ENCODE measurements at regions not wholly inside any gene's neighbourhood (a gene's known extent, or its start where the extent isn't known, plus 50 kb on each side); places are given as distances from the start of the nearest gene placed in this dataset.
"Not testable (repeated sequence)": the region's sequence is repeated elsewhere in the genome, so short reads cannot be mapped to it uniquely, and the experiment has no call there.

DNA sequence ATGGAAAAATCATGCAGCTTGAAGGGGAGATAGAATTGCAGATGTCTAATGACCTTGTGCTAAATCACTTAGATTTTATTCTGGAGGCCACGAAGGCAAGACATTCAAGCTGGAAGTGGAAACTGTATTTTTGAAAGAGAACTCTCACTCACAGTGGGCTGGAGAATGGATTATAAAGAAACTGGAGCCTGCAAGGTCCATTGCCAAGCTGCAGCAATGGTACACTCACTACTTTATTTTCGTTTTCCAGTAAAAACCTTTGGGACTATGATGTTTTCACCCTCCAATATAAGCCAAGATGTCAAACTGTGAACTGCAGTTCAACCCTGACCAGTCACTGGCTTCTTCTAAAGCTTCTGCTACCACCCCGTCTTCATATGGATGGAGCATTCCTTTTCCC lies 62.0 kb downstream of the SKIDA1 start:
- H3K9me3 Mint-ChIP-seq, result no peaks in the 10 kb centered on the region
- no peaks in the 10 kb centered on the region for H3K4me1 Mint-ChIP-seq
- no peak overlapping the region for H3K27ac Mint-ChIP-seq
- intact Hi-C loops (cut with micrococcal nuclease), result no loop called here
- DNase-seq, result no peak
- no peaks in the 10 kb centered on the region for H3K27me3 Mint-ChIP-seq
- no peak overlapping the region for H3K4me3 Mint-ChIP-seq
- no peaks in the 10 kb centered on the region for H3K36me3 Mint-ChIP-seq (ENCODE audit: low read depth)

DNA sequence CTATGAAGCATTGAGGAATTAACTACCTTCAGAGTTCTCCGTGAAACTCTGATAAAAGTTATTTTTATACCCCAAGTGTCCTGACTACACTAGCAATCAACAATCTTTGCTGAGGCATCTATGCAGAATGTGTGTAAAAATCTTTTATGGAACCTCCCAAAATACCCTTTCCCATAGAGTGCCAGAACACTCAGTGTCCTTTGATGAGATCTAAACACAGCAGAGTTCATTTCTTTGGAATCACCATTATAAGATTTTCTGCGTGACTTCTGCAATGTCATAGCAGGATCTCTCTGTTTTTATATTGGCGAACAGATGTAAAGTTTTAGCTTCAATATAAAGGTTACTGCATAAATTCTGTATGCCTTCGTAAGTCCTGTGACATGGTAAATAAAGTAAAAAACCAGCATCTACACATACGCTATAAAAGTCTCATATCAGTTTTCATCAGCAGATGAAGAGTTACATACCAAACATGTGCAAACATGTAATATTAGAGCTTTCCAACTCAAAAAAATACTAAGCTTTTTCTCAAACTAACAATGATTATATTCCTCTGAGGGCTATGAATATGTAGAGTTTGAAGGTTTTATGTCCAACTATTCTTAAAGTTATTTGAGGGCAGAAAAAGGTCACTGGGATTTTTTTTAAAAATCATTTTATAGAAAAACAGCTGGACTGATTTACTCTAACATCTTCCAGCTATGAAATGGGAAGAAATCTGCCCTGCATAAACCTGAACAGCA lies 67.2 kb downstream of the SKIDA1 start:
- intact Hi-C loops (cut with micrococcal nuclease), result no loop called here
- peaks cover 5% of the 10 kb centered on the region for H3K27me3 Mint-ChIP-seq
- DNase-seq, result no peak
- H3K27ac Mint-ChIP-seq, result no peak overlapping the region
- no peaks in the 10 kb centered on the region for H3K36me3 Mint-ChIP-seq (ENCODE audit: low read depth)
- no peaks in the 10 kb centered on the region for H3K4me1 Mint-ChIP-seq
- H3K9me3 Mint-ChIP-seq, result no peaks in the 10 kb centered on the region
- H3K4me3 Mint-ChIP-seq, result no peak overlapping the region

DNA sequence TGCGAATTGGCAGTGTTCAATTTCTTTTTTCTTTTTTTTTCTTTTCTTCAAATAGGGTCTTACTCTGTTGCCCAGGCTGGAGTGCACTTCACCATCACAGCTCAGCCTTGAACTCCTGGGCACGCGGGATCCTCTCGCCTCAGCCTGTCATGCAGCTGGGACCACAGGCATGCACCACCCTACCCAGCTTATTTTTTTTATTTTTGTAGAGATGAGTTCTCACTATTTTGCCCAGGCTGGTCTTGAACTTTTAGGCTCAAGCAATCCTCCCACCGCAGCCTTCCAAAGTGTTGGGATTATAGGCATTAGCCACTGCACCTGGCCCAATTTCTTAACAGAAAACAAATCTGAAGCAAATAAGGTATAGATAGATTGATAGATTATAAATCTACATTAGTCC lies 69.3 kb downstream of the SKIDA1 start:
- no peaks in the 10 kb centered on the region for H3K9me3 Mint-ChIP-seq
- no peaks in the 10 kb centered on the region for H3K4me1 Mint-ChIP-seq
- intact Hi-C loops (cut with micrococcal nuclease), result no loop called here
- no peak overlapping the region for H3K4me3 Mint-ChIP-seq
- peaks cover 5% of the 10 kb centered on the region for H3K27me3 Mint-ChIP-seq
- H3K36me3 Mint-ChIP-seq (ENCODE audit: low read depth), result no peaks in the 10 kb centered on the region
- no peak for DNase-seq
- H3K27ac Mint-ChIP-seq, result no peak overlapping the region

DNA sequence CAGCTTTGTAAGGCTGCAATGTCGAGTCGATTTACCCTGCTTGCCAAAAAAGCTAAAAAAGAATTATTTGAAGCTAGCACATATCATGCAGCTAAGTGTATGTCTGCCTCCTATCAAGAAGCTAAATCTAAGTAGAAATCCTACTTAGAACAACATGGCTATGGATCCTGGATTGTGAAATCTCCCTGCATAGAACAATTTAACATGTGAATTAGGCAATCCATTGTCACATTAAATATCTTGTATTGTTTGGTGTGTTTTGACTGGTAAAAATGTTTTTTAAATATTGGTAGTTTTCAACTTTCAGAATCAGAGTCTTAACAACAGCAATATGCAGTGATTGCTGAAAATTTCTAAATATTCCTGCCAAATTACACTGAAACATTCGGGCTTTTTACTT lies 73.3 kb downstream of the SKIDA1 start:
- intact Hi-C loops (cut with micrococcal nuclease), result no loop called here
- Mint-ChIP-seq H3K27ac (no peak overlapping the region), H3K4me3 (no peak overlapping the region), H3K4me1 (no peaks in the 10 kb centered on the region), H3K27me3 (peaks cover 5% of the 10 kb centered on the region), H3K36me3 (ENCODE audit: low read depth) (no peaks in the 10 kb centered on the region), H3K9me3 (no peaks in the 10 kb centered on the region)
- no peak for DNase-seq

DNA sequence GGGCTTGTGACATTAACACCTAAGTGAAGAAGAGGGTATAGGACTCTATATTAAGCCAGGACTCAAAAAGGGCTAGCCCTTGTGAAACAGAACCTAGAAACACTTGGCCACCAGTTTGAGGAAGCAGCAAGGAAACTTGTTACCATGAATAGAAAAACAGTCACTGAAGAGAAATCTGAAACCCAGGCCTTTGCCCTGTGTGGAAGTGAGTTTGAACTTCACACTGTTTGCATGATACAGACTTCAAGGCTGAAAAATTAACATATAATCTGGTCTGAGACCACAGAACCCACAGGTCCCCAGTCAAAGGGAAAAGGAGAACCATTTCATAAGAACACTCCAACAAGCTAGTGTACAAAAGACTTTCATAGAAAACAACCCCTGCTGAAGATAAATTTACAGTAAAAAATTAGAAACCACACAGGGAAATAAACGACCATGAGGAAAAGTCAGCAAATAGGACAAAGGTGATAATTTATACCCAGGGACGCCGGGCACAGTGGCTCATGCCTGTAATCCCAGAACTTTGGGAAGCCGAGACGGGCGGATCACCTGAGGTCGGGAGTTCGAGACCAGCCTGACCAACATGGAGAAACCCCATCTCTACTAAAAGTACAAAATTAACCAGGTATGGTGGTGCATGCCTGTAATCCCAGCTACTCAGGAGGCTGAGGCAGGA lies 76.1 kb downstream of the SKIDA1 start:
- H3K9me3 Mint-ChIP-seq, result no peaks in the 10 kb centered on the region
- peaks cover 2% of the 10 kb centered on the region for H3K27me3 Mint-ChIP-seq
- H3K4me1 Mint-ChIP-seq, result no peaks in the 10 kb centered on the region
- no peak for DNase-seq
- H3K36me3 Mint-ChIP-seq (ENCODE audit: low read depth), result no peaks in the 10 kb centered on the region
- H3K4me3 Mint-ChIP-seq, result no peak overlapping the region
- H3K27ac Mint-ChIP-seq, result no peak overlapping the region
- intact Hi-C loops (cut with micrococcal nuclease), result no loop called here

DNA sequence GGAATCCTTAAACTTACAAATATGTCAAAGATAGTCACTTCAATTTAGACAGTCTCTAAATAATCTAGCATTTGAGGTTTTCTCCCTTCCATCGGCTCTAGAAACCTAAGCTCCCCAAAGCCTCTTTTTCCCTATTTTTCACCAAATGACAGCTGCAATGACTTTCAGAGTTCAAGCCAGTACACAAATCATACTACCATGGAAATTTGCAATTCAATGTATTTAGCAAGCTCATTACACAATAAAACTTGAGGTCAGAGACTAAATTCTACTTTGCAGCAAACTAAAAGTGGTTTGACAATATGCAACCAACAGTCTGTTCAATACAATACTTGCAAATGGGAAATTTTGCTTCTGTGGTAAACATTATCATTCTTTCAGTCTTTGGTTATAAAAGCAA lies 80.3 kb downstream of the SKIDA1 start:
- intact Hi-C loops (cut with micrococcal nuclease), result no loop called here
- no peaks in the 10 kb centered on the region for H3K4me1 Mint-ChIP-seq
- H3K4me3 Mint-ChIP-seq, result no peak overlapping the region
- no peak overlapping the region for H3K27ac Mint-ChIP-seq
- DNase-seq, result no peak
- no peaks in the 10 kb centered on the region for H3K9me3 Mint-ChIP-seq
- H3K36me3 Mint-ChIP-seq (ENCODE audit: low read depth), result no peaks in the 10 kb centered on the region
- H3K27me3 Mint-ChIP-seq, result no peaks in the 10 kb centered on the region

DNA sequence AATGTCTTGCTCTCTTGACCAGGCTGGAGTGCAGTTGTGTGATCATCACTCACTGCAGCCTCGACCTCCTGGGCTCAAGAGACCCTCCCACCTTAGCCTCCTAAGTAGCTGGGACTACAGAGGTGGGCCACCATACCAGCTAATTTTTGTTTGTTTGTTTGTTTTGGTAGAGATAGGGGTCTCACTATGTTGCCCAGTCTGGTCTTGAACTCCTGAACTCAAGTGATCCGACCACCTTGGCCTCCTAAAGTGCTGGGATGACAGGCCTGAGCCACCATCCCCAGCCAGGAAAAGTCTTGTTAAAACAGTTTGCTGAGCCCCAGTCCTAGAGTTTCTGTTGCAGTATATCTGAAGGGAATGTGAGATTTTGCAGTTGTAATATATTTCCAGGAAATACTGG lies 83.9 kb downstream of the SKIDA1 start:
- Mint-ChIP-seq H3K9me3 (no peaks in the 10 kb centered on the region), H3K4me3 (no peak overlapping the region), H3K27me3 (no peaks in the 10 kb centered on the region), H3K36me3 (ENCODE audit: low read depth) (no peaks in the 10 kb centered on the region), H3K4me1 (no peaks in the 10 kb centered on the region), H3K27ac (no peak overlapping the region)
- no peak for DNase-seq
- intact Hi-C loops (cut with micrococcal nuclease), result no loop called here

DNA sequence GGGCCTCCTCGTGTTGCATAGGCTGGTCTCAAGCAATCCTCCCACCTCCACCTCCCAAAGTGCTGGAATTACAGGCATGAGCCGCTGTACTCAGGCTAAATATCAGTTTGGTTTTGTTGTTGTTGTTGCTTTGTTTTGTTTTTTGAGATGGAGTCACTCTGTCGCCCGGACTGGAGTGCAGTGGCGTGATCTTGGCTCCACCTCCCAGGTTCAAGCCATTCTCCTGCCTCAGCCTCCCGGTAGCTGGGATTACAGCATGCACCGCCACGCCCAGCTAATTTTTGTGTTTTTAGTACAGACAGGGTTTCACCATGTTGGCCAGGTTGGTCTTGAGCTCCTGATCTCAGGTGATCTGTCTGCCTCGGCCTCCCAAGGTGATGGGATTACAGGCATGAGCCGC lies 86.6 kb downstream of the SKIDA1 start:
- H3K36me3 Mint-ChIP-seq (ENCODE audit: low read depth); H3K27me3 Mint-ChIP-seq; DNase-seq; H3K9me3 Mint-ChIP-seq; H3K4me3 Mint-ChIP-seq; intact Hi-C loops (cut with micrococcal nuclease); H3K4me1 Mint-ChIP-seq; H3K27ac Mint-ChIP-seq: not testable (repeated sequence)

DNA sequence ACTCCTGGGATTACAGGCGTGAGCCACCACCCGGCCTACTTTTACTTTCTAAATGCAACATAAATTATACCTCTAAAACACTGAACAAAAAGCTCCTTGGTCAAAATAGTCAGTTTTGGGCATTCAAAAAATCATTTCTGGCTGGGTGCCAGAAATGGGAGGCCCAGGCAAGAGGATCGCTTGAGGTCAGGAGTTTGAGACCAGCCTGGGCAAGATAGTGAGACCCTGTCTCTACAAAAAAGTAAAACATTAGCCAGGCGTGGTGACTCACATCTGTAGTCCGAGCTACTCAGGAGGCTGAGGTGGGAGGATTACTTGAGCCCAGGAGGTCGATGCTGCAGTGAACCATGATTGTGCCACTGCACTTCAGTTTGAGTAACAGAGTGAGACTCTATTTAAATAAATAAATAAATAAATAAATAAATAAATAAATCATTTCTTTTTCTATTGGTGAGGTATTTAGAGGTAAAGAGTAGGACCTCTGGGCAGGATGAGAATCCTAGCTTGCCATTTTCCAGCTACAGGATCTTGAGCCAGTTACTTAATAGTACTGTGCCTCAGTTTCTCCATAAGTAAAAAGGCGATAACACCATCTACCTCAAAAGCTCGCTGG lies 87.6 kb downstream of the SKIDA1 start:
- Mint-ChIP-seq H3K9me3 (no peaks in the 10 kb centered on the region), H3K27me3 (no peaks in the 10 kb centered on the region), H3K4me1 (no peaks in the 10 kb centered on the region), H3K4me3 (no peak overlapping the region), H3K36me3 (ENCODE audit: low read depth) (no peaks in the 10 kb centered on the region), H3K27ac (no peak overlapping the region)
- intact Hi-C loops (cut with micrococcal nuclease), result no loop called here
- no peak for DNase-seq

DNA sequence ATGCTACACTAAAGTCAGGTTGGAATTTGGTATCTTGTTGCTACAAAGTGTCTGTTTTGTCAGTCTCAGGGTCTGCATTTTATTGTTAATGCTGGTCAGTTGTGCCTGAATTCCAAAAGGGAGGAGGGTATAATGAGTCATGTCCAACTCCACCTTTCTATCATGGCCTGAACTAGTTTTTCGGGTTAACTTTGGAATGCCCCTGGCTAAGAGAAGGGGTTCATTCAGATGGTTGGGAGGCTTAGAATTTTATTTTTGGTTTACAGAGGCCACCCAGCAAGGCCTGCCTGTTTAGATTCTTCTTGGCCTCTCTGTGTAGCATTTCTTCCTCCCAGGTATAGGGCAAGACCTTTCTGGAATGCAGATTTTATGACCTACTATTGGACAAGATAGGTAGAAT lies 93.2 kb downstream of the SKIDA1 start:
- Mint-ChIP-seq H3K4me3 (no peak overlapping the region), H3K9me3 (peaks cover 6% of the 10 kb centered on the region), H3K36me3 (ENCODE audit: low read depth) (peaks cover 1% of the 10 kb centered on the region), H3K27ac (no peak overlapping the region), H3K4me1 (peaks cover 2% of the 10 kb centered on the region), H3K27me3 (no peaks in the 10 kb centered on the region)
- DNase-seq, result no peak
- intact Hi-C loops (cut with micrococcal nuclease), result no loop called here

DNA sequence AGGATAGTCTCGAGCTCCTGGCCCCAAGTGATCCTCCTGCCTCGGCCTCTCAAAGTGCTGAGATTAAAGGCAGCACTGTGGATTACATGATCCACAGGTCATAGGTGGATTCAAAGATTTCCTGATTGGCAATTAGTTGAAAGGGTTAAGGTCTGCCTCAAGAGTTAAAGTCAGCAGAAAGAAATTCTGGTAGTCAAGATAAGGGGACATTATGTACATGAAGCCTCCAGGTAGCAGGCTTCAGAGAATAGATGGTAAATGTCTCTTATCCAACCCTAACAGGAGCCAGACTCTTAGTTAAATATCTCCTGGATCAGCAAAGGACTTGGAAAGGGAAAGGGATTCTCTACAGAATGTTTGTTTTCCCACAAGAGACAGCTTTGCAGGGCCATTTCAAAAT lies 93.7 kb downstream of the SKIDA1 start:
- peaks cover 1% of the 10 kb centered on the region for H3K36me3 Mint-ChIP-seq (ENCODE audit: low read depth)
- H3K27ac Mint-ChIP-seq, result no peak overlapping the region
- H3K27me3 Mint-ChIP-seq, result no peaks in the 10 kb centered on the region
- peaks cover 6% of the 10 kb centered on the region for H3K9me3 Mint-ChIP-seq
- DNase-seq, result no peak
- intact Hi-C loops (cut with micrococcal nuclease), result no loop called here
- H3K4me1 Mint-ChIP-seq, result peaks cover 2% of the 10 kb centered on the region
- no peak overlapping the region for H3K4me3 Mint-ChIP-seq

DNA sequence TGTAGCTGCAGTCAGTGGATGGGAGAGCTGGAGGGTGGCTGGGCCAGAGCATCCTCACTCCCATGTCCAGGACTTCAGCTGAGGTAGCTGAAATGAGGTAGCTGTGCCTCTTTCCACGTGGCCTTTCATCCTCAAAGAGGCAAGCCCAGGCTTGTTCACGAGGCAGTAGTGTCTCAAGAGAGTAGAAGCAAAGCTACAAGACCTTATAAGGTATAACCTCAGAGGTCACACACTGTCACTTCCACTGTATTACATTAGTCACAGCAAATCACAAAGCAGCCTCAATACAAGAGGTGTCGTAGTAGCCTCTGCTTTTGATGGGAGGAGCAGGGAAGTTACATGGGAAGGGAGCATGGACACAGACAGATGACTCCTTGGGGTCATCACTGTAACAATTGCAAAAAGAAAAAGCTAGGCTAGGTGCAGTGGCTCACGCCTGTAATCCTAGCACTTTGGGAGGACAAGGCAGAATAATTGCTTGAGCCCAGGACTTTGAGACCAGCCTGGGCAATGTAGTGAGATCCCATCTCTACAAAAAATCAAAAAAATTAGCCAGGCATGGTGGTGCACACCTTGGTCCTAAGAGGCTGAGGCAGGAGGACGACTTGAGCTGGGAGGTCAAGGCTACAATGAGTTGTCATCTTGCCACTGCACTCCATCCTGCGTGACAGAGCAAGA lies 97.5 kb downstream of the SKIDA1 start:
- no peaks in the 10 kb centered on the region for H3K27me3 Mint-ChIP-seq
- H3K9me3 Mint-ChIP-seq, result peaks cover 6% of the 10 kb centered on the region
- no peak for DNase-seq
- peaks cover 2% of the 10 kb centered on the region for H3K4me1 Mint-ChIP-seq
- no peak overlapping the region for H3K4me3 Mint-ChIP-seq
- H3K36me3 Mint-ChIP-seq (ENCODE audit: low read depth), result peaks cover 1% of the 10 kb centered on the region
- intact Hi-C loops (cut with micrococcal nuclease), result no loop called here
- H3K27ac Mint-ChIP-seq, result no peak overlapping the region

DNA sequence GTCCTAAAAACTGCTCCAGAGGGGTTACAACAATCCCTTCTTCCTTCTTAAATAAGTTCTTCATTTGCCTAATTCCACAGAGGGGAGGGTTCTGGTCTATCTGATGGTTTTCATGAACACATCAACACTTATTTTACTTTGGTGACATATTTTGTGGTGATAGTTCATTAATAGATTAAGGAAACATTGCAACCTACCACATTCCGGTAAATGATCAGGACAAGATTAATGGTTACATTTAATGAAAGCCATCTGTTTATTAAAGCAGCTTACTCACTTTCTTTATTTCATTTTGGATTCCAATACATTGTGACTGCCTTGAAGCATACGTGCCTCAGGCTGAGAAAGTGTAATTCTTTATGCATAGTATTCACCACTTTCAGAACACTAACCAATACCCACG lies 101.0 kb downstream of the SKIDA1 start:
- Mint-ChIP-seq H3K27ac (no peak overlapping the region), H3K4me3 (no peak overlapping the region)

DNA sequence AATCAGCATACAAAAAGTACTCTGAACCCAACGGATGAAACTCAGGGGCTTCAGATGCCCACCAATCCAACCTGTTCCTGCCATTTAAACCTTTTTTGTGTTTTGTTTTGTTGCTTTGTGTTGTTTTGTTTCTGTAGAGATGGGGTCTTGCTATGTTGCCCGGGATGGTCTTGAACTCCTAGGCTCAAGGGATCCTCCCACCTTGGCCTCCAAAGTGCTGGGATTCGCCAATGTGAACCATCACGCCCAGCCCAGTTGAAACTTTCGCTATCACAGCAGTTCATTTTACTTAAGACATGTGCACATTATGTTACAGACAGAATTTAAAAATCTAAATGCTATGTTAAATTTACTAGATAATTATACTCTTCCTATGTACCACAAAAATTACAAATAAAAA lies 101.6 kb downstream of the SKIDA1 start:
- Mint-ChIP-seq H3K36me3 (ENCODE audit: low read depth) (peaks cover 1% of the 10 kb centered on the region), H3K4me3 (no peak overlapping the region), H3K4me1 (peaks cover 2% of the 10 kb centered on the region), H3K27ac (no peak overlapping the region), H3K27me3 (no peaks in the 10 kb centered on the region), H3K9me3 (peaks cover 6% of the 10 kb centered on the region)
- no peak for DNase-seq
- intact Hi-C loops (cut with micrococcal nuclease), result no loop called here

More for the DNA sequence above, 101.0 kb downstream of the SKIDA1 start:
- DNase-seq, result no peak
- peaks cover 1% of the 10 kb centered on the region for H3K36me3 Mint-ChIP-seq (ENCODE audit: low read depth)
- peaks cover 6% of the 10 kb centered on the region for H3K9me3 Mint-ChIP-seq
- intact Hi-C loops (cut with micrococcal nuclease), result no loop called here
- H3K4me1 Mint-ChIP-seq, result peaks cover 2% of the 10 kb centered on the region
- no peaks in the 10 kb centered on the region for H3K27me3 Mint-ChIP-seq

Measured in activated CD4-positive, alpha-beta T cell treated with anti-CD3 and anti-CD28 coated beads, Interleukin-2, amount 10 ng/mL, durations not matched to agents 24 days and 14 days (primary cell).